Endodermal cell (in vitro differentiated cells): ENCODE measurements at regions not wholly inside any gene's neighbourhood (a gene's known extent, or its start where the extent isn't known, plus 50 kb on each side); places are given as distances from the start of the nearest gene placed in this dataset.

Source experiments
- DNase-seq: peaks from one replicate; pipeline ENCODE4 v3.0.0-alpha.2; 2017
- H3K27ac ChIP-seq: 2 replicates; pipeline ENCODE4 v1.5.1; 2013; ENCODE audit warnings: mild to moderate bottlenecking, low read depth, low read length, moderate library complexity
- H3K27me3 ChIP-seq: 2 replicates; pipeline ENCODE4 v1.6.1; 2013; ENCODE audit warnings: mild to moderate bottlenecking, low read length, moderate library complexity; ENCODE audit not compliant: insufficient read depth, control insufficient read depth, poor library complexity, severe bottlenecking
- H3K36me3 ChIP-seq: 2 replicates; pipeline ENCODE4 v1.7.0; 2013; ENCODE audit warnings: mild to moderate bottlenecking, low read length, moderate library complexity; ENCODE audit not compliant: control insufficient read depth, insufficient read depth
- H3K4me1 ChIP-seq: one replicate; pipeline ENCODE4 v1.7.0; 2013; ENCODE audit warnings: low read length; ENCODE audit not compliant: control insufficient read depth, insufficient read depth
- H3K4me3 ChIP-seq: 2 replicates; pipeline ENCODE4 v1.5.1; 2013; ENCODE audit warnings: mild to moderate bottlenecking, low read length, moderate library complexity
- H3K9ac ChIP-seq: 2 replicates; pipeline ENCODE4 v1.6.1; 2013; ENCODE audit warnings: mild to moderate bottlenecking, low read length, moderate library complexity; ENCODE audit not compliant: poor library complexity, severe bottlenecking; ENCODE audit errors: extremely low read depth
- H3K9me3 ChIP-seq: 2 replicates; pipeline ENCODE4 v1.6.1; 2013; ENCODE audit warnings: mild to moderate bottlenecking, low read length, moderate library complexity; ENCODE audit not compliant: control insufficient read depth
- H3K27ac Mint-ChIP-seq: 2 replicates; pipeline ENCODE4 v1.8.0; 2020; ENCODE audit warnings: mixed read lengths
- H3K27me3 Mint-ChIP-seq: 2 replicates; pipeline ENCODE4 v1.8.0; 2021; ENCODE audit warnings: mild to moderate bottlenecking, mixed read lengths; ENCODE audit not compliant: insufficient read depth
- H3K36me3 Mint-ChIP-seq: 2 replicates; pipeline ENCODE4 v1.8.0; 2020; ENCODE audit warnings: low read depth, mixed read lengths
- H3K4me1 Mint-ChIP-seq: 2 replicates; pipeline ENCODE4 v1.8.0; 2020; ENCODE audit warnings: mixed read lengths
- H3K4me3 Mint-ChIP-seq: 2 replicates; pipeline ENCODE4 v1.8.0; 2020; ENCODE audit warnings: mild to moderate bottlenecking, moderate library complexity, mixed read lengths
- H3K9me3 Mint-ChIP-seq: 2 replicates; pipeline ENCODE4 v1.8.0; 2020; ENCODE audit warnings: mild to moderate bottlenecking, mixed read lengths
- WGBS, 2 experiments: methylation state at CpG; one replicate each; pipeline versions ENCODE4 v1.1.5 to v1.1.7; 2013; ENCODE audit warnings: missing lambda C conversion rate in 2 of 2, mixed read lengths in 1 of 2; ENCODE audit not compliant: insufficient coverage in 1 of 2, insufficient read length in 1 of 2; 5-methylcytosine and 5-hydroxymethylcytosine counted together
- TF ChIP-seq, protein P1 (sequence below): fragments of 200-600 bp; sonication (generic); conservative IDR thresholded peaks from 2 replicates; pipeline ENCODE4 v1.5.0; 2021; ENCODE audit warnings: antibody characterized with exemption, mild to moderate bottlenecking

GRCh38 chr13:74969419-74969818 is 512.5 kb downstream of the TBC1D4 start:
- TF ChIP-seq, protein P1, sequence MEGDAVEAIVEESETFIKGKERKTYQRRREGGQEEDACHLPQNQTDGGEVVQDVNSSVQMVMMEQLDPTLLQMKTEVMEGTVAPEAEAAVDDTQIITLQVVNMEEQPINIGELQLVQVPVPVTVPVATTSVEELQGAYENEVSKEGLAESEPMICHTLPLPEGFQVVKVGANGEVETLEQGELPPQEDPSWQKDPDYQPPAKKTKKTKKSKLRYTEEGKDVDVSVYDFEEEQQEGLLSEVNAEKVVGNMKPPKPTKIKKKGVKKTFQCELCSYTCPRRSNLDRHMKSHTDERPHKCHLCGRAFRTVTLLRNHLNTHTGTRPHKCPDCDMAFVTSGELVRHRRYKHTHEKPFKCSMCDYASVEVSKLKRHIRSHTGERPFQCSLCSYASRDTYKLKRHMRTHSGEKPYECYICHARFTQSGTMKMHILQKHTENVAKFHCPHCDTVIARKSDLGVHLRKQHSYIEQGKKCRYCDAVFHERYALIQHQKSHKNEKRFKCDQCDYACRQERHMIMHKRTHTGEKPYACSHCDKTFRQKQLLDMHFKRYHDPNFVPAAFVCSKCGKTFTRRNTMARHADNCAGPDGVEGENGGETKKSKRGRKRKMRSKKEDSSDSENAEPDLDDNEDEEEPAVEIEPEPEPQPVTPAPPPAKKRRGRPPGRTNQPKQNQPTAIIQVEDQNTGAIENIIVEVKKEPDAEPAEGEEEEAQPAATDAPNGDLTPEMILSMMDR = no peak
- Histone ChIP-seq H3K27ac (no peak overlapping the region), H3K27me3 (no peaks in the 10 kb centered on the region), H3K9me3 (no peaks in the 10 kb centered on the region), H3K4me1 (peaks cover 7% of the 10 kb centered on the region), H3K9ac (no peak overlapping the region), H3K36me3 (no peaks in the 10 kb centered on the region), H3K4me3 (no peak overlapping the region)
- Mint-ChIP-seq H3K27ac (no peak overlapping the region), H3K4me3 (no peak overlapping the region), H3K36me3 (no peaks in the 10 kb centered on the region), H3K27me3 (no peaks in the 10 kb centered on the region), H3K9me3 (no peaks in the 10 kb centered on the region), H3K4me1 (peaks cover 6% of the 10 kb centered on the region)
- DNase-seq = no peak
- WGBS, 2 experiments = 52% methylated on average over 1 of the region's 1 CpG; no CpG with 5 or more reads in 1 of the 2 experiments

- WGBS, 2 experiments = 49 to 63% methylated on average over 3 to 4 of the region's 5 CpGs
- Histone ChIP-seq H3K27ac (peak overlapping the region; percentile 72), H3K9me3 (no peaks in the 10 kb centered on the region), H3K9ac (no peak overlapping the region), H3K36me3 (no peaks in the 10 kb centered on the region), H3K4me1 (peaks cover 7% of the 10 kb centered on the region), H3K4me3 (no peak overlapping the region), H3K27me3 (no peaks in the 10 kb centered on the region)
- Mint-ChIP-seq H3K36me3 (no peaks in the 10 kb centered on the region), H3K4me3 (no peak overlapping the region), H3K27me3 (no peaks in the 10 kb centered on the region), H3K9me3 (no peaks in the 10 kb centered on the region), H3K4me1 (peaks cover 6% of the 10 kb centered on the region), H3K27ac (no peak overlapping the region)
- DNase-seq = no peak
- TF ChIP-seq, protein P1 = no peak
Measured at GRCh38 chr13:74966814-74967424, 515.0 kb downstream of the TBC1D4 start.

- Histone ChIP-seq H3K36me3 (no peaks in the 10 kb centered on the region), H3K9me3 (no peaks in the 10 kb centered on the region), H3K27ac (peak overlapping the region; percentile 72), H3K27me3 (no peaks in the 10 kb centered on the region), H3K4me3 (no peak overlapping the region), H3K9ac (no peak overlapping the region), H3K4me1 (peaks cover 7% of the 10 kb centered on the region)
- TF ChIP-seq, protein P1 = no peak
- DNase-seq = no peak
- no peak overlapping the region for H3K27ac Mint-ChIP-seq
- WGBS, 2 experiments = 80 to 90% methylated on average over 1 of the region's 4 CpGs
- no peaks in the 10 kb centered on the region for H3K36me3 Mint-ChIP-seq
- H3K9me3 Mint-ChIP-seq = no peaks in the 10 kb centered on the region
- H3K4me1 Mint-ChIP-seq = peaks cover 6% of the 10 kb centered on the region
- no peaks in the 10 kb centered on the region for H3K27me3 Mint-ChIP-seq
- no peak overlapping the region for H3K4me3 Mint-ChIP-seq
Measured at GRCh38 chr13:74966275-74966674, 515.7 kb downstream of the TBC1D4 start.
